HG03139 (cell line): ENCODE measurements at regions not wholly inside any gene's neighbourhood (a gene's known extent, or its start where the extent isn't known, plus 50 kb on each side); places are given as distances from the start of the nearest gene placed in this dataset.

ENCODE experiments used
- ATAC-seq: cut with Tn5 transposase; IDR thresholded peaks from one replicate; pipeline ENCODE4 v1.9.1; 2021; ENCODE audit not compliant: unreplicated experiment

- ATAC-seq: peak; percentile 67
Observed at GRCh38 chr18:56235481-56236013, 402.8 kb downstream of the TXNL1 start.

- ATAC-seq: peak; percentile 36
Observed at GRCh38 chr18:56235071-56235470, 403.3 kb downstream of the TXNL1 start.

GRCh38 chr18:56233595-56233994, 404.8 kb downstream of the TXNL1 start:
- ATAC-seq: no peak

- no peak for ATAC-seq
Observed at GRCh38 chr18:56226025-56226424, 412.4 kb downstream of the TXNL1 start.

- no peak for ATAC-seq
Observed at GRCh38 chr18:56224669-56225561, 413.5 kb downstream of the TXNL1 start.

GRCh38 chr18:56221195-56222065, 417.0 kb downstream of the TXNL1 start:
- ATAC-seq: no peak

GRCh38 chr18:56217406-56217805, 421.0 kb downstream of the TXNL1 start:
- no peak for ATAC-seq

GRCh38 chr18:56214706-56215105, 423.7 kb downstream of the TXNL1 start:
- ATAC-seq: no peak

GRCh38 chr18:56210520-56210919, 427.9 kb downstream of the TXNL1 start:
- ATAC-seq: no peak

GRCh38 chr18:56207989-56208388, 430.4 kb downstream of the TXNL1 start:
- no peak for ATAC-seq

GRCh38 chr18:56204052-56204451, 434.3 kb downstream of the TXNL1 start:
- ATAC-seq: no peak

- ATAC-seq: no peak
Observed at GRCh38 chr18:56202678-56203077, 435.7 kb downstream of the TXNL1 start.

GRCh38 chr18:56200381-56200911, 437.9 kb downstream of the TXNL1 start:
- no peak for ATAC-seq

GRCh38 chr18:56199580-56200330, 438.6 kb downstream of the TXNL1 start:
- no peak for ATAC-seq

GRCh38 chr18:56197241-56197859, 441.0 kb downstream of the TXNL1 start:
- no peak for ATAC-seq

GRCh38 chr18:56196495-56197225, 441.7 kb downstream of the TXNL1 start:
- ATAC-seq: no peak

- ATAC-seq: no peak
Observed at GRCh38 chr18:56191334-56191733, 447.1 kb downstream of the TXNL1 start.

GRCh38 chr18:56189615-56190014, 448.8 kb downstream of the TXNL1 start:
- no peak for ATAC-seq

GRCh38 chr18:56188529-56189275, 449.7 kb downstream of the TXNL1 start:
- no peak for ATAC-seq
